Fibroblast of skin of back (primary cell): ENCODE measurements at regions not wholly inside any gene's neighbourhood (a gene's known extent, or its start where the extent isn't known, plus 50 kb on each side); places are given as distances from the start of the nearest gene placed in this dataset.

ENCODE experiments used
- DNase-seq: peaks from one replicate; pipeline ENCODE4 v3.0.0-alpha.2; 2013

DNA sequence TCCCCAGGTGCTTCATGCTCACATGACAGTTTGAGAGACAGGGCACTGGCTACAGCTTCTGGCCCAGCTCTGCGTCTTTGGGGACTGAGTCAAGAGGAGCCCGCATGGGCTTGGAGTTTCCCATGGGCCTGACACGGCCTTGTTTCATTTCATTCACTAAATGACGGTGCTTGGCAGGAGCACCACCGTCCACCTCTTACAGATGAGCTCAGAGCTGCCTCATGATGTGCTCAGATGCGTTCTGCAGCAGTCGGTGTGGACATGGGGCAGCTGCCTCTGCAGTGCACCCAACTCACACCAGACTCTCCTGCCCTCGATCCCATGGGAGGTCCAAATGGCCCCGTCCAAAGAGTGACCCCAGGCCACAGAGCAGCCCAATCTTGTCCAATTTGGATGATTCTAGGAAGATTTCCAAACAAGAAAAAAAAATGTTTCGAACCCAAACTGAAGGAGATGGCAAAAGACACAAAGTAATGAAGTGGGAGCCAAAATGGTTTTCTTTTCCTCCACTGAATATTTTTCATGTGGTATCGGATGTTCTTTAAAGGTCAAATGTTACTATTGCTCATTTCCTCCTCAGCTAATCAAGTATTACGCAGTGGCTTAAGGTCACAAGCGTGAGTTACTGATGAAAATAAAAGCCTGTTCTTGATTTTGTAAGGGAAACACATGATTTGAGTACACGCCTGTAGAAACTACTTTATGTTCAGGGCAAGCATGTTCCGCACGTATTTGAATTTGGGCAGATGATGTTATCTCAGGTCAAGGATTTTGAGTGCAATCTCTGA is 524.2 kb downstream of the CDH26 start:
- DNase-seq: no peak

DNA sequence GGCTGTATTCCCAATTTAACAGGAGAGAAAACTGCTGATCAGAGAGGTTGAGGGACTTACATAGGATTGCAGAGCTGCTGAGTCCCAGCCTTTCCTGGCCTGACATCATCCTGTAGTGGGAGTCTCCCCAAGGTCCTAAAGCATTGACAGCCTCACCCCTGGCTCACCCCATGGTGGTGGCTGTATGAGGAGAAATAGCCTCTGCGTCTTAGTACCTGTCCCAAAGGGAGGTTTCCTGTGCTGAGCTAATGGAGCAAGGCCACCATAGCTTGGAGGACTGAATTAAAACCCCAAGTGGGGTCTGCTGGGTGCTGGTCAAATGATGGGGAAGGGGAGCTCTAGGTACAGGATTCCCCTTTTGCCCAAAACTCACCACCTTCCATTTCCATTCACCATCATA is 525.1 kb downstream of the CDH26 start:
- no peak for DNase-seq

DNA sequence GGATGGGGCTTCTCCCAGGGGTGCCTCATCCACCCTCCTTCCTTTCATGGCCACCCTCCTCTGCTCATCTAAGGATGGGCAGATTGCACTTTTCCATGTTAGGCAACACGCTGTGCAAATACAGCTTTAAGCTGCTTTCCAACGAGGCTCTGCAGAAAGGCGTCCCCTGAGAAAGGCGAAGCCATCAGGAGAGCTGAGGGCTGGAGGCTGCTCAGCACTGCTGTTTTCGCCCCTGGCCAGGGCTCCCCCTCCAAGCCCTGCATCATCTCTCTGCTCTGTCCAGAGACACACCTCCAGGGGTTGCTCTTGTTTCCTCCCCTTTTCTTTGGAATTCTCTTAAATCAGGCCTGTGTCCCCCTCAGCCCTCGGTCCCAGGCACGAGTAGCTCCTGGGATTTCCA is 526.1 kb downstream of the CDH26 start:
- no peak for DNase-seq

DNA sequence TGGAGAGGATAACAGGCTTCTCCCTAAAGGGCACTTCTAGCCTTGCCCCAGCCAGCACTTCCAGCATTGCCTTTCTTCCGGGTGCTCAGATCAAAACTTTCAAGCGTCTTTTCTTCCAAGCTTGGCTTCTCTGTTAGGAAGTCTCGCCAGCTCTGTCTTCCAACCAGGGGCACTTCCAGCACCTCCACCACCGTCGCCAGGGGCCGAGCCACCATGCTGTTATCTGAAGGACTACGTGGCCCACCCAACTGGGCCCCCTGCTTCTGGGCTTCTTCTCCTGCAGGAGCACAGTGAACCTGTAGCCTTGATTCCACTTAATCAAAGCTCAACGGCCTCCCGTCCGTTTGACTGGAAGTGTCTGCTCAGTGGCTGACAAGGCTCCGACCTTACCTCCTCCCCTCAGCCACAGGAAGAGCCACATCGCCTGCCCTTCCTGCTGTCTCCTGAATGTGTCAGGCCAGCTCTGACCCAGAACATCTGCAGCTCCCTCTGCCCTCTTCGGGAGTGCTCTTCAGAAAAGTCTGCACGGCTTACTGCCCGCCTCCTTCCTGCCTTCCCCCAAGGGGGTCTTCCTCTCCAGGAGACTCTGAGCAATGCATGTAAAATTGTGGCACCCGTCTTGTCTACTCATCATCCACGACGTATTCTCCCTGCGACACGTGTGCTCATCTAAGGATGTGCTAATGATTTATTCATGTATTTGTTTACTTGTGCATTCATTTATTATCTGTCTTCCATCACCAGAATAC is 527.0 kb downstream of the CDH26 start:
- no peak for DNase-seq

DNA sequence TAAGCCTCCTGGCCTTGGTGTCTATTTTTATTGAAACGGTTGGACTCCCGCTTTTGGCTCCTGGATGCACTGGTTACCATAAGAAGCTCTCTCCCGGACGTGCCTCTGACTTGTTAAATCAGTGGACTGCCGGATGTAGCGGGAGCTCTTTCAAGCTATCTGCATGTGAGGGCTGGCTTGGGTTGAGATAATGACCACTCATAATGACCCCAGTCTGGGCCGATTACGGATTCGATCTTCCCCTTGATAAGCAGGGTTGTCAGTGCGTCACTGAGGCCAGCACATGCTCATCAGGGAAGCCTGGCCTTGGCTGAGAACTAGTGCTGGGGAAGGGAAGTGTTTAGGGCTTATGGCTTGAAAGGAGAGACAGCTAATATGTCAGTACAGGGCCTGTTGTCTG is 528.1 kb downstream of the CDH26 start:
- DNase-seq: no peak

DNA sequence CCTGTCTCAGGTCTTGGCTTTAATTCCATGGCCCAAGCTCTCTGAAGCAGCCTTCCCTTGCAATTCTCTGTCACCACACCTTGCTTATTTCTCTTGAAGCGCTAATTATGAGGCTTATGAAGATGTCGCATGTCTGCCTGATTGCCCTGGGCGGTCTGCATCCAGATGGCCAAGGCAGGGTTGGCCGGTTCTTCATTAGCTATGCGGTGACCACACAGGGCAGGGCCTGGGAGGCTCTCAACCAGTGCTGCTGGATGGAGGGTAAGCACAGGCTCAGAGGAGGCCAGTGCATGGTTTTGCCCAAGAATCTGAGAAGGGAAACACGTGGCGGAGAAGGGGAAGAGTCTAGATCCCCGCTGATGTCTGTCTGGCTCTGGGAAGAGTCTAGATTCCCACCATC is 528.7 kb downstream of the CDH26 start:
- DNase-seq: no peak

DNA sequence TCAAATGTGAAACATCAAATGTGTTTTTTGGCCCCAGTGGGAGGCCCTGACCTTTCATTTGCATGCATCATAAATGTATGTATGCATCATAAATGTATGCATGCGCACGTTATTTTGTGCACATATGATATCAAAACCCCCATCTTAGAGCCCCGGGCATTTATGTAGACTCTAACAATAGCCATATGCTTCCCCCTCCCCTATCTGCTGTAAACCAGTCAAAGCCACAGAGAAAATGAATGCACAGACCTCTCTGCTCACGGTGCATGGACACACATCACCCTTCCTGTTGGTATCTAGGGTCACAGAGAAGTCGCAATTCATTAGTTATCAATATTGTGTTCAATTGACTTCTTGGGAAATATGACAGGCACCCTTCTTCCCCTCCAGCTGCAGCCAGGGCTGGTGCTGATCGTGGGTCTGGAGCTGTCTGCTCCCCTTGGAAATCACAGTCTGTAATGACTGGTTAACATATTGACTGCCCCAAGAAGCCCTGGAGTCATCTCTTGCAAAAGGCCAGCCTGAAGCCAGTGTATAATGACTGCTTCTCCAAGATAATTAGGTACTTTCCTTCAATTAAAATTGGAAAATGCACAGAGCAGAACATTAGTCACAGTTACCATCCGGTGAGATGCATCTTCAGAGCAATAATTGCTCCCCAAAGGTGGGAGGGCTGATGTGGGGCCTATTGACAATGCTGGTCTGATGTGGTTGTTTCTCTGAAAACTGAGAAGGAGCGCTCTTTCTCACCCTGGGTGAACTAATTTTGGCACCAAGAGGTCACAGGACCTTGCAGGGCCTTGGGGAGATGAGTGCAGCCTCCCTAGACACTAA is 532.2 kb downstream of the CDH26 start:
- DNase-seq: no peak

DNA sequence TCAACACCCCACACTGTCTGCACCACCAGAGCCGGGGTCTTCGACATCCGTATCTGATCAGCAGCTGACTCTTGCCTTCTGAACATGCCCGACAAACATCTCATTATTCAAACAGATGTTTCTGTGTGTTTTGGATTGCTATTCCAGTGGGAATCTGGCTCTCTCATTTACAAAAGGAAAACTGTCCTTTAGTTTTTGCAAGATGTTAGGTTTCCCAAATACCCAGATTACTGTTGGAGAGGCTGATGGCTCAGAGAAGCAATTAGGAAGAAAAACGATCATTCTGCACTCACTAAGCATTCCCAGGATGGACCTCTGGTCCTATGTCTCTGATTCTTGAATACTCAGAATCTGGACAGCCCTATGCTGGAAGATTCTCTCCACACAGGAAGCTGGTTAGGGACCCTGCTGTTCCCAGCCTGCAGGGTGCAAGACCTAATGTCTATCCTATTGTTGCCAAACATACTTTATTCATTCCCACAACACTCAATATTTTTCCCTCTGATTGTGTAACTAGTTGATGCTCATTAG is 532.9 kb downstream of the CDH26 start:
- no peak for DNase-seq

DNA sequence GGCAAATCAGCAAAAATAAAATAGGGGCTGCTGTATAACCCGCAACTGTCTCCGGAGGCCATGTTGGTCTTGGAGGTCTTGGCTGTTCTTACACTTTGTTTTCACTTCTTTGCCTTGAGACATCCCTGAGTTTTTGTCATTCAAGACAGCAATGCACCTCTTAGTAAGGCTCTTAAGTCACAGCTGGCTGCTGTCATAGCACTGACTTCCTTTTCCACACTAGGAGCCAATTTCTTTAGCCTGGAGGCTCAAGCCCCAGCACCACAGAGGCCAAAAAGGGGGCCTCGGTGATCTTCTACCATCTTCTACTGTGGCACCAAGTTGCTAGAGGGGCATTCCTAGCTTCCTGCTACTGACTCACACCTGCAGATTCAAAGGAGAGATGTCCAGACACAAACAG is 536.3 kb downstream of the CDH26 start:
- no peak for DNase-seq

DNA sequence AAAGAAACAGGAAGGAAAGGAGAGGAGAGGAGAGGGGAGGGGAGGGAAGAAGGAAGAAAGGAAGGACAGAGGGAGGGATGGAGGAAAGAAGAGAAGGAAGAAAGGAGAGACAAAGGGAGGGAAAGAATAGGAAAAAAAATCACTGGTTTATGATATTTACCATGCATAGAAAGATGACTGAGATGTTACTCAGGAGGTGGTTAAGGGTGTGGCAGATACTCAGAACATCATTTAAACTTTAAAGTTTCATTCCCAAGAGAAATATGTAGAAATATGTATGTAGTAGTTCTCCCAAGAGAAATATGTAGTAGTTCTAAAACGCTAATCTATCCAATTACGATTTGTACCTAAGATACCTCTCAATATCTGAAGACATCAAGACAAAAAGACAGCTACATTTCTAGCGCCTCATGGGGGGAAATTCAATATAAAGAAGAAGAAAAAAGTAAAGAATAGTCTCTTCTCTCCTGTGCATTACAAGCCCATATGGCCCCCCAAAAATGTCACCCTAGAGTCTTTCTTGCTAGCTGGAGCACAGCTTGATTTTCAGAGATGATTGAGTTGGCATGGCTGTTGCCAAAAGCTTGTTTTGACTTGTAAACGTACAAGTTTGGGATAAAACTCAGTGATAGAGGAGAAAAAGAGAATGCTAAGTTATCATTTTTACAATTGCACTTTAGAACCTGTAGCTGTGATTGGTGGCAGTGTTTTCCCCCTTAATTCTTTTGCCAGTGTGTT is 539.2 kb downstream of the CDH26 start:
- DNase-seq: no peak

DNA sequence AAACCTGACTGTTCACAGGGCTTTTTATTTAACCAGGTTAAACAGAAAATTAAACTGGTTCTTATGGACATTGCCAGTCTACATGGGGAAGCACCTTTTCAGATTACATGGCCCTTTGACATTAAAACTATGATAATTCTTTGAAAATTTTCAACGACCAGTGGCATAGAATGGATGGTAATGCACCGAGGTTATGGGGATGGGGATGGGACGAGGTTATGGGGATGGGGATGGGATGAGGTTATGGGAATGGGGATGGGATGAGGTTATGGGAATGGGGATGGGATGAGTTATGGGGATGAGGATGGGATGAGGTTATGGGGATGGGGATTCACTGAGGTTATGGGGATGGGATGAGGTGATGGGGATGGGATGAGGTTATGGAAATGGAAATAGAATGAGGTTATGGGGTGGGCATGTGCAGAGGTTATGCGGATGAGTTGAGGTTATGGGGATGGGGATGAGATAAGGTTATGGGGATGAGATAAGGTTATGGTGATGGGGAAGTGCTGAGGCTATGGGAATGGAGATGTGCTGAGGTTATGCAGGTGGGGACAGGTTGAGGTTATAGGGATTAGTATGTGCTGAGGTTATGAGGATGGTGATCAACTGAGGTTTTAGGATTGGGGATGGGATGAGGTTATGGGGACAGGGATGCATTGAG is 541.9 kb downstream of the CDH26 start:
- no peak for DNase-seq

DNA sequence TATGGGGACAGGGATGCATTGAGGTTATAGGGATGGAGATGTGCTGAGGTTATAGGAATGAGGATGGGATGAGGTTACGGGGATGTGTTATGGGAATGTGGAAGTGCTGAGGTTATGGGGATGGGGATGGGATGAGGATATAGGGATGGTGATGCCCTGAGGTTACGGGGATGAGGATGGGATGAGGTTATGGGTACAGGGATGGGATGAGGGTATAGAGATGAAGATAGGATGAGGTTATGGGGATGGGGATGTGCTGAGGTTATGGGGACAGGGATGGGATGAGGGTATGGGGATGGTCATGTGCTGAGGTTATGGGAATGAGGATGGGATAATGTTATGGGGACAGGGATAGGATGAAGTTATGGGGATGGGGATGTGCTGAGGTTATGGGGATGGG is 542.8 kb downstream of the CDH26 start:
- DNase-seq: no peak

DNA sequence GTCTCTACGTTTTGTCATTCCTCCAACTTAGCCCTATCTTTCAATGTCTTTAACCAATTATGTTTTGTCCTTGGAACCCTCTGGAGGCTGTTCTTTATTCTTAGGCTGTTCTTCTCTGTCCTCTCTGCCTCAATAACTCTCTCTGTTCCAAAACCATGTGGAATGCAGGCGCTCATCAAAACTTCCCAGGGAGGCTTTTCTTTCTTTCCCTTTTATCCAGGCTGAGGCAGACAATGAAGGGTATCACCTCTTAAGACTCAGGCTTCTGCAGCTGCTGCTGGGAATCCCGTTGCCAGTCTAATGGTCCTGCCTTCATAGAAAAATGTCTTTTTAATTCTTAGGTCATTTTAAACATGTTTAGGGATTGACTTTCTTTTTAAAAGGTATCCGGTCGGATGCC is 544.7 kb downstream of the CDH26 start:
- DNase-seq: no peak

DNA sequence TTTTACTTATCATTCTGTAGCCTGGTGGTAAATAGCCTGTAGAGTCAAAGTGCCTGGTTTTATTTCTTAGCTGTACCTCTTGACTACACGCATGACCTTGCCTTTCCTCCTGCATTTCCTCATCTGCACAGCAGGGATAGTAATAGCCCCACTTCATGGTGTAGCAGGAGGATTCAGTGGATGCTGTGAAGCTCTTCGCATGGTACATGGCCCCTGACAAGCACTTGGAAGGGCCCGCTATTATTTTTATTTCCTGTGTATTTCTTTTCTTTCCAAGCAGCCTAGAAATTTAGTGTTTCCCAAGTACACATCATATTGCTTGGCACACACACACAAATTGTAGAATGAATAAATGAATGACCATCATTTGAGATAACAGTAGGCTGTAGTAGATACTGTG is 547.2 kb downstream of the CDH26 start:
- DNase-seq: no peak

DNA sequence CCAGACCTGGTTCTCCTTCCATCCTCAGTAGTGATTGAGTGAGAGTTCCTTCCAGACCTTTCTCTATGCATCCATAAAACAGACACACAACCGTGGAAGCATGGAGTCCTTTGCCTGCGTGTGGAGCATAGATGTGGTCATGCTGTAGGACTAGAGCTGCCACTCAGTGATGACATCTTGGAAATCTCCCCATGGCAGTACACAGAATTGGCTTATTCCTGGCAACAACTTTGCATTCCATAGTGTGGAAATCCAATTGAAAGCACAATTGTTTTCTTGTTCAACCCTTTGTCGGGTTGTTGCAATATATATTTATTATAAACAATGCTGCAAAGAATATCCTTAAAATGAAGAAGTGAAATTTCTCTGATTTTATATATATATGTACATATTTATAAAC is 547.8 kb downstream of the CDH26 start:
- DNase-seq: no peak

DNA sequence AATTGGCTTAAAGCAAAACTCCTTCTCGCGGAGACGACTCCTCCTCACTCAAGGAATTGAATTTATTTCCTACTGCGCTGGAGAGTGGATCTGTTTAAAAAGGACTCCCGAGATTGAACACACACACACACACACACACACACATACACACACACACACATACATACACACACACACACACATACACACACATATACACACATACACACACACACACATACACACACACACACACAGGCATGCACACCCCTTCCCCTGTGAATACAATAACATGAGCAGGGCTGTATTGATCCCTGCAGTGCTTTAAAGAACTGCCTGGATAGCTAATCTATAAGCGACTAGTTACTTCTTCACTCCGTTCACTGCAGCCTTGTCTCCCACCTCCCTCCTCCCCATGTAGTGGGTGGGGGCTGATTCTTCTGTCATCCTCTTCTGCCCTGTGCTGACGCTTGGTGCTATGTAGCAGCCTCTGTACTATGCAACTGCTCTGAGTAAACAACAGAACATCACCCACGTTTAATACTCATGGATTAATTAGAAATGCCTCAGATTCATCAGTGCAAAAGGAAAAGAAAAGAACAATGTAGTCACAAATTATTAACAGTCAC is 549.0 kb downstream of the CDH26 start:
- no peak for DNase-seq

DNA sequence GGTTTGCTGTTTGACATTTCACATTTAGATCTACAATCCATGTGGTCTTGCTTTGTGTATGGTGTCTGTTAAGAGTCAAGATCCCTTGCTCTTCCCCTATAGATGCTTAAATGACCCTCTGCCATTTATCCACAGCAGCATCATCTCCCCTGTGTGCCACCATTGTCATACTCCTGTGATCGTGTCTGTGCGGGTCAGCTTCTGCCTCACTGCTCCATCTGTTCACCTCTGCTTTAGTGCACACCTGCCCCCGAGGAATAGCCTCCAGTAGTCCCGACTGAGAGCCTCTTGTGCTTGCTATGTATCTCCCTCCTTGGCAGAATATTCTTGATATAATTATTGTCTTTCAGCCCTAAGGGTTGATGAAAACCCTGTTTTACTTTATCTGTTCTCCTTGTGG is 551.2 kb downstream of the CDH26 start:
- no peak for DNase-seq

DNA sequence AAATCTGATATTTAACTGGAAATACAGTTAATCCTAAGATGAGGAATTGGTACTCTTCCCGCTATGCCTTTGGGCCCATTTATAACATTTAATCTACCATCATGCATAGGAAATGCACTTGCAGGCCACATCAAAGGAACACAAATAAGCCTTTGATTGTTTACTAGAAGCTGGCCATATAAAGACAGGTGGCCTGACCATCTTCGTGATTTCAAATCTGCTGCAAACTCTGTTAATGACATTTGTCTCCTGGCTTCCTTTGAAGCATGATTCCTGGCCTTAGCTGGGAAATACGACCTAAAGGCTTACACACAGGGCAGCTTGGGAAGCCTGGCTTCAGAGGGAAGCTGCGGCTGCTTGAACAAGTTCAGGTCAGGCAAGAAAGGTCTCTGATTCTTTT is 552.1 kb downstream of the CDH26 start:
- DNase-seq: no peak

DNA sequence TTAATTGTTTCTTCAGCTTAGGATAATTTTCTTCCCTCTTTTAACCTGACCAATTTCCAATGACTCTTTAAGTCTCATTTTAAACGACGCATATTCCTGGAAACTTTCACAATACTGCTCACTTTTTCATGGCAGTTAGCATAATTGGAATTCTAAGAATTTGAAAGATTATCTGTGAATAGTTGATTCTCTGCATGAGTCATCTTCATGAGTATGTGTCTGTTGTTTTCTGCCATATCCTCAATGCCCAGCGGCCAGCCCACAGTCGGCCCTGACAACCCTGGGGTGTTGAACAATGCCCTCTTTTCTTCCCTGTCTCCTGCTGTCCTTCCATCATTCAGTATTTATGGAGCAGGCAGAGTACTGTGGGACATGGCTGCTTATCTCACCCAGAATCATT is 554.2 kb downstream of the CDH26 start:
- DNase-seq: peak; percentile 60

DNA sequence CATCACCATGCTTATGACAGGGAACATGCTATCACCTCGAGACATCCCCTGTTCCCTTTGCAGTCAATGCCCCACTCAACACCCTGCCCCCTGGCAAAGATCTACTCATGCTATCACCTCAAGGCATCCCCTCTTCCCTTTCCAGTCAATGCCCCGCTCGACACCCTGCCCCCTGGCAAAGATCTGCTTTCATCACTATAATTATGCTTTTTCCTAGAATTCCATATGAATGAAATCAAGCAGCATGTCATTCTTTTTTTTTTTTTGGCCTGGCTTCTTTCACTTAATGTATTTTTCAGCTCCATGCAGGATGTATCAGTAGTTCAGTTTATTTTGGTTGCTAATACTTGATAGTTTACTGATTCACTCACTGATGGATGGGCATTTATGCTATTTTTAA is 554.9 kb downstream of the CDH26 start:
- no peak for DNase-seq

DNA sequence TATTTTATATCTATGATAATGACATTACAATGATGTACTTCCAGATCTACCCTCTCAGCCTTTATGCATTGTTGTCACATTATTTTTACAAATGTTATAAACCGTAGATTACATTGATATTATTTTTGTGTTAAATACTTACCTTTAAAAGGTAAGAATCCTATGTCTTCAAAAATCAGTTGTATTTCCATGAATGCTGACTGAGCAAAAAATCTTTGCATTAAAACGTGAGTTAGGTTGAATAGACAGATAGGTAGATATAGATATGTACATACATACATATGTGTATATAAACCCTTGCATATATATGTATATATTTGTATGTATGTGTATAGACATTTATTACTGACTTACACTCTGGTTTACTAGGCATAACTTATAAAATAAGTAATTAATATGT is 558.2 kb downstream of the CDH26 start:
- DNase-seq: no peak
